ENCODE measurements at regions not wholly inside any gene's neighbourhood (a gene's known extent, or its start where the extent isn't known, plus 50 kb on each side); places are given as distances from the start of the nearest gene placed in this dataset.

DNA sequence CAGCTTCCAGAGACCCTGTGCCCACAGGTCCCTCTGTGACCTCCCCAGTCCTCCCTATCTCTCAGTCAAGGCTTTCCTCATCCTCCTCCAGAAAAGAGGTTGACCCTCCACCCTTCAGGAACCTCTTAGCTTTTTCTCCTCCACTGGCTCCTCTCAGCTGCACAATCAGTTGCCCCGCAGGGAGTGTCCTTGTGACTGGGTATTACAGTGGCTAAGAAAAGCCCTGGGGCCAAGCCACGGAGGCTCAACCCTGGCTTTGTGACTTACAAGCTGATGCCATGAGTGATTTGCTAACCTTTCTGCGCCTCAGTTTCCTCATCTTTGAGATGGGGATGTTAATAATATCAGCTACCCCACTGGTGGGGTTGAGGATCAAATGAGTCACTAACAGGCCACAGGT, 66.4 kb upstream of the ZMIZ1 start:
- TF ChIP-seq, protein P1, sequence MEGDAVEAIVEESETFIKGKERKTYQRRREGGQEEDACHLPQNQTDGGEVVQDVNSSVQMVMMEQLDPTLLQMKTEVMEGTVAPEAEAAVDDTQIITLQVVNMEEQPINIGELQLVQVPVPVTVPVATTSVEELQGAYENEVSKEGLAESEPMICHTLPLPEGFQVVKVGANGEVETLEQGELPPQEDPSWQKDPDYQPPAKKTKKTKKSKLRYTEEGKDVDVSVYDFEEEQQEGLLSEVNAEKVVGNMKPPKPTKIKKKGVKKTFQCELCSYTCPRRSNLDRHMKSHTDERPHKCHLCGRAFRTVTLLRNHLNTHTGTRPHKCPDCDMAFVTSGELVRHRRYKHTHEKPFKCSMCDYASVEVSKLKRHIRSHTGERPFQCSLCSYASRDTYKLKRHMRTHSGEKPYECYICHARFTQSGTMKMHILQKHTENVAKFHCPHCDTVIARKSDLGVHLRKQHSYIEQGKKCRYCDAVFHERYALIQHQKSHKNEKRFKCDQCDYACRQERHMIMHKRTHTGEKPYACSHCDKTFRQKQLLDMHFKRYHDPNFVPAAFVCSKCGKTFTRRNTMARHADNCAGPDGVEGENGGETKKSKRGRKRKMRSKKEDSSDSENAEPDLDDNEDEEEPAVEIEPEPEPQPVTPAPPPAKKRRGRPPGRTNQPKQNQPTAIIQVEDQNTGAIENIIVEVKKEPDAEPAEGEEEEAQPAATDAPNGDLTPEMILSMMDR (IDR thresholded peaks at IDR 0.05) = no peak
- no peak for TF ChIP-seq POLR2A (IDR thresholded peaks at IDR 0.05)
